ENCODE measurements at regions not wholly inside any gene's neighbourhood (a gene's known extent, or its start where the extent isn't known, plus 50 kb on each side); places are given as distances from the start of the nearest gene placed in this dataset.

DNA sequence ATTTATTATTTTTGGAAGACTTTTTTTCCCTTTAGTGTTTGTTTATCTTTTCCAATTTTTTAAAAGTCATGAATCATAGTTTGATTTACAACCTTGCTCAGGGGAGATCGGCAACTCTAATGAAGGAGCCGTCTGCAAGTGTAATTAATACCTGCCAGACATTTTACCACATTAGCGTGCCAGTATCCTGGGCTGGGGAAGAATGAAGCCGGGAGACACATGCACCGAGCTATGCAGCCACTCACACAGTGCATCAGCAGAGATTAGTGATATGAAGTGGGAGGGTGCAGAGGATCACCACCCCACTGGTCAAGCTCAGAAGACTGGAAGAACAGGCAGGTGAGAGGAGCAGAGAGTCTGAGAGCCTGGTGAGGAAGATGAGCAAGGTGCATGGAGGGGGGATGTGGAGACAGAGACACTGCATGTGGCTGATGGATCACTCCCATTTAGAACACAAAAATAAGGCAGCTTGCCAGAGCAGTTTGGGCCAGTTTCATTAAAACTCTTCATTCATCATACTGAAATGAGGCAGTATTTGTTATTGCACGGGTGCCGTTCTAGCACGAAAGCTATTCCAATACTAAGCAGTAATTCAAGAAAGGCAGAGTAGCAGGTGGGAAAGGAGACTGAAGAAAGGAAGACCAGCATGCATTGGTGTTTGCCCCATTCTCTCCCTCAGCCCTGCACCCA, 821.6 kb downstream of the TUSC7 start:
- no peak for ATAC-seq (ENCODE audit: poor library complexity)
- H3K27ac Mint-ChIP-seq, result no peak overlapping the region
- Histone ChIP-seq H3K27me3 (ENCODE audit: control insufficient read depth in 1 of 2, insufficient read depth in 2 of 2, low read length in 2 of 2) (no peaks in the 10 kb centered on the region), H3K36me3 (ENCODE audit: insufficient read depth, low read length) (no peaks in the 10 kb centered on the region), H3K9me3 (ENCODE audit: control insufficient read depth in 1 of 2, insufficient read depth in 1 of 2, low read length in 2 of 2) (no peaks in the 10 kb centered on the region), H3K4me3 (ENCODE audit: low read length) (no peak overlapping the region), H3K4me1 (ENCODE audit: insufficient read depth, low read length) (no peaks in the 10 kb centered on the region), H3K27ac (ENCODE audit: low read depth in 1 of 2, low read length in 2 of 2) (no peak overlapping the region)
- H3K36me3 Mint-ChIP-seq (ENCODE audit: low read depth), result no peaks in the 10 kb centered on the region
- CTCF ChIA-PET, result no interaction called here
- no peak overlapping the region for H3K4me3 Mint-ChIP-seq
- DNase-seq, result no peak
- TF ChIP-seq, protein P1, sequence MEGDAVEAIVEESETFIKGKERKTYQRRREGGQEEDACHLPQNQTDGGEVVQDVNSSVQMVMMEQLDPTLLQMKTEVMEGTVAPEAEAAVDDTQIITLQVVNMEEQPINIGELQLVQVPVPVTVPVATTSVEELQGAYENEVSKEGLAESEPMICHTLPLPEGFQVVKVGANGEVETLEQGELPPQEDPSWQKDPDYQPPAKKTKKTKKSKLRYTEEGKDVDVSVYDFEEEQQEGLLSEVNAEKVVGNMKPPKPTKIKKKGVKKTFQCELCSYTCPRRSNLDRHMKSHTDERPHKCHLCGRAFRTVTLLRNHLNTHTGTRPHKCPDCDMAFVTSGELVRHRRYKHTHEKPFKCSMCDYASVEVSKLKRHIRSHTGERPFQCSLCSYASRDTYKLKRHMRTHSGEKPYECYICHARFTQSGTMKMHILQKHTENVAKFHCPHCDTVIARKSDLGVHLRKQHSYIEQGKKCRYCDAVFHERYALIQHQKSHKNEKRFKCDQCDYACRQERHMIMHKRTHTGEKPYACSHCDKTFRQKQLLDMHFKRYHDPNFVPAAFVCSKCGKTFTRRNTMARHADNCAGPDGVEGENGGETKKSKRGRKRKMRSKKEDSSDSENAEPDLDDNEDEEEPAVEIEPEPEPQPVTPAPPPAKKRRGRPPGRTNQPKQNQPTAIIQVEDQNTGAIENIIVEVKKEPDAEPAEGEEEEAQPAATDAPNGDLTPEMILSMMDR (IDR thresholded peaks at IDR 0.05), result no peak
- intact Hi-C loops (cut with DNase I, micrococcal nuclease), result no loop called here
- no peaks in the 10 kb centered on the region for H3K4me1 Mint-ChIP-seq (ENCODE audit: low read depth)
- H3K27me3 Mint-ChIP-seq, result no peaks in the 10 kb centered on the region
- no peaks in the 10 kb centered on the region for H3K9me3 Mint-ChIP-seq
- POLR2A ChIA-PET, result no interaction called here

DNA sequence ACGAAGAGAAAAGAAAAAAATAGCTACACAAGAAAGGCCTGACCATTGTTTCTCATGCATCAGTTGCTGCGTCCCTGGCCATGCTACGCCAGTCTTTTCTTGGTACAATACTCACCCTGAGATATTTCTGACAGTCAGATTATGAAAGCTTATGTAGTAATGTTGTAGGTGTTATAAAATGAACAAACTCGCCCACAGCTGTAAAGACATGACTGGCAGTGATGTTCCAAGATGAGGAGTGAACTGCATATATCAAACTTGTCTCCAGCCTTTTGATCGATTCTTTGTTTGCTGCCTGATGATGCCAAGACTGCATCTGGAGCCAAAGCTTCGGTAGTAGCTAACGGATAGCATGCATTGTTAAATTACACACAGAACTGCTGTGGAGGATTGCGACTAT, 822.7 kb downstream of the TUSC7 start:
- POLR2A ChIA-PET, result no interaction called here
- no peaks in the 10 kb centered on the region for H3K27me3 ChIP-seq (ENCODE audit: control insufficient read depth in 1 of 2, insufficient read depth in 2 of 2, low read length in 2 of 2)
- TF ChIP-seq, protein P1 (IDR thresholded peaks at IDR 0.05), result no peak
- no peaks in the 10 kb centered on the region for H3K36me3 ChIP-seq (ENCODE audit: insufficient read depth, low read length)
- intact Hi-C loops (cut with DNase I, micrococcal nuclease), result no loop called here
- H3K9me3 ChIP-seq (ENCODE audit: control insufficient read depth in 1 of 2, insufficient read depth in 1 of 2, low read length in 2 of 2), result no peaks in the 10 kb centered on the region
- CTCF ChIA-PET, result no interaction called here
- Mint-ChIP-seq H3K9me3 (no peaks in the 10 kb centered on the region), H3K4me1 (ENCODE audit: low read depth) (no peaks in the 10 kb centered on the region), H3K27me3 (no peaks in the 10 kb centered on the region), H3K27ac (no peak overlapping the region), H3K4me3 (no peak overlapping the region), H3K36me3 (ENCODE audit: low read depth) (no peaks in the 10 kb centered on the region)
- H3K4me1 ChIP-seq (ENCODE audit: insufficient read depth, low read length), result no peaks in the 10 kb centered on the region
- H3K4me3 ChIP-seq (ENCODE audit: low read length), result no peak overlapping the region
- ATAC-seq (ENCODE audit: poor library complexity), result no peak
- no peak overlapping the region for H3K27ac ChIP-seq (ENCODE audit: low read depth in 1 of 2, low read length in 2 of 2)
- DNase-seq, result no peak

DNA sequence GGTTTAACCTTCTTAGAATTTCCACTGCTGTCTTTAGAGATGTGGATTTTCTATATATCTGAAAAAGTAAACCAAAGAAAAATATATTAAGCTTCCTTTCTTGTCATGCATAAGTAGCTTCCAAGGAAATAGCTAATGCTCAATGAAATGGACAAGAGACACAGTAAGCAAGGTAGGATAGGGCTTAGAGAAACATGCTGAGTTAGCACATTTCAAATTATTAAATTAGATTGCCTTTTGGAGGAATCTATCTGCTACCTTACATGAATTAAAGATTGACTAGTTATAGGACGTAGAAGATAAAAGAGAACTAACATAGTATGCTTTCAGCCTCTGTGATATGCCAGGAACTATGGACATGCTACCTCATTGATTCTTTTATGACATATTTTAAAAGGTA, 824.6 kb downstream of the TUSC7 start:
- H3K27ac Mint-ChIP-seq, result no peak overlapping the region
- no peaks in the 10 kb centered on the region for H3K27me3 ChIP-seq (ENCODE audit: control insufficient read depth in 1 of 2, insufficient read depth in 2 of 2, low read length in 2 of 2)
- TF ChIP-seq, protein P1 (IDR thresholded peaks at IDR 0.05), result no peak
- DNase-seq (no peak), ATAC-seq (ENCODE audit: poor library complexity) (no peak)
- ChIA-PET CTCF (no interaction called here), POLR2A (no interaction called here)
- H3K4me3 Mint-ChIP-seq, result no peak overlapping the region
- no peaks in the 10 kb centered on the region for H3K9me3 Mint-ChIP-seq
- H3K4me1 ChIP-seq (ENCODE audit: insufficient read depth, low read length), result no peaks in the 10 kb centered on the region
- H3K9me3 ChIP-seq (ENCODE audit: control insufficient read depth in 1 of 2, insufficient read depth in 1 of 2, low read length in 2 of 2), result no peaks in the 10 kb centered on the region
- no peaks in the 10 kb centered on the region for H3K27me3 Mint-ChIP-seq
- intact Hi-C loops (cut with DNase I, micrococcal nuclease), result no loop called here
- H3K4me1 Mint-ChIP-seq (ENCODE audit: low read depth), result no peaks in the 10 kb centered on the region
- no peak overlapping the region for H3K27ac ChIP-seq (ENCODE audit: low read depth in 1 of 2, low read length in 2 of 2)
- no peaks in the 10 kb centered on the region for H3K36me3 ChIP-seq (ENCODE audit: insufficient read depth, low read length)
- H3K4me3 ChIP-seq (ENCODE audit: low read length), result no peak overlapping the region
- H3K36me3 Mint-ChIP-seq (ENCODE audit: low read depth), result no peaks in the 10 kb centered on the region

All from CD4-positive, alpha-beta T cell (primary cell).